Thyroid gland (tissue), 4 donors: ENCODE measurements at regions not wholly inside any gene's neighbourhood (a gene's known extent, or its start where the extent isn't known, plus 50 kb on each side); places are given as distances from the start of the nearest gene placed in this dataset.

Source experiments
- CTCF ChIP-seq, 6 experiments: fragments of 200-600 bp in 3 of 6; fragments of 450-650 bp in 3 of 6; sonication (generic) in 3 of 6; IDR thresholded peaks; one replicate each; pipeline ENCODE4 v1.5.1; 2016 to 2019; ENCODE audit warnings: antibody characterized with exemption in 6 of 6, mild to moderate bottlenecking in 2 of 6, inconsistent platforms in 1 of 6, moderate library complexity in 1 of 6
- POLR2A ChIP-seq, 2 donors: fragments of 450-650 bp; IDR thresholded peaks; one replicate each; pipeline ENCODE4 v1.6.1; 2017; ENCODE audit warnings: antibody characterized with exemption in 2 of 2, mild to moderate bottlenecking in 2 of 2, moderate library complexity in 1 of 2

GRCh38 chr7:94253686-94254085, 141.0 kb upstream of the COL1A2 start:
- TF ChIP-seq POLR2A (IDR thresholded peaks at IDR 0.05) (no peak), CTCF (IDR thresholded peaks at IDR 0.05) (no peak)
